ENCODE measurements at regions not wholly inside any gene's neighbourhood (a gene's known extent, or its start where the extent isn't known, plus 50 kb on each side); places are given as distances from the start of the nearest gene placed in this dataset.

DNA sequence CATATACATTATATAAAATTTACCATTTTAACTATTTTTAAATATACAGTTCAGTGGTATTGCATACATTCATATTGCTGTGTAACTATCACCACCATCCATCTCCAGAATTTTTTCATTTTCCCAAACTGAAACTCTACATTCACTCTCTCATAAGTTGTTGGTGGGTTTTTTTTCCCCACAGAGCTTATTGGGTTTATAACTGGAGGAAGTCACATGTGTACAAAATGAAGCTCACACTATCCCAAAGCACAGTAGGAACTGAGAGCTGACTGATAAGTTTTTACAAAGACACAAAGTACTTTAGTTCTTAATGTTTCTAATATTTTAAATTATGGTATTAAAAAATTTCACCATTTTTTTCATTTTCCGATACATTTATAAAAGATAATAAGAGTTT is 78.8 kb upstream of the TNFAIP3 start:
- DNase-seq (ENCODE audit: low read depth) = no peak
- H3K4me3 ChIP-seq (ENCODE audit: low read depth, low read length) = no peak overlapping the region
- TF ChIP-seq, protein P1, sequence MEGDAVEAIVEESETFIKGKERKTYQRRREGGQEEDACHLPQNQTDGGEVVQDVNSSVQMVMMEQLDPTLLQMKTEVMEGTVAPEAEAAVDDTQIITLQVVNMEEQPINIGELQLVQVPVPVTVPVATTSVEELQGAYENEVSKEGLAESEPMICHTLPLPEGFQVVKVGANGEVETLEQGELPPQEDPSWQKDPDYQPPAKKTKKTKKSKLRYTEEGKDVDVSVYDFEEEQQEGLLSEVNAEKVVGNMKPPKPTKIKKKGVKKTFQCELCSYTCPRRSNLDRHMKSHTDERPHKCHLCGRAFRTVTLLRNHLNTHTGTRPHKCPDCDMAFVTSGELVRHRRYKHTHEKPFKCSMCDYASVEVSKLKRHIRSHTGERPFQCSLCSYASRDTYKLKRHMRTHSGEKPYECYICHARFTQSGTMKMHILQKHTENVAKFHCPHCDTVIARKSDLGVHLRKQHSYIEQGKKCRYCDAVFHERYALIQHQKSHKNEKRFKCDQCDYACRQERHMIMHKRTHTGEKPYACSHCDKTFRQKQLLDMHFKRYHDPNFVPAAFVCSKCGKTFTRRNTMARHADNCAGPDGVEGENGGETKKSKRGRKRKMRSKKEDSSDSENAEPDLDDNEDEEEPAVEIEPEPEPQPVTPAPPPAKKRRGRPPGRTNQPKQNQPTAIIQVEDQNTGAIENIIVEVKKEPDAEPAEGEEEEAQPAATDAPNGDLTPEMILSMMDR (IDR thresholded peaks at IDR 0.05; ENCODE audit: insufficient read depth, low read depth, low read length) = no peak

DNA sequence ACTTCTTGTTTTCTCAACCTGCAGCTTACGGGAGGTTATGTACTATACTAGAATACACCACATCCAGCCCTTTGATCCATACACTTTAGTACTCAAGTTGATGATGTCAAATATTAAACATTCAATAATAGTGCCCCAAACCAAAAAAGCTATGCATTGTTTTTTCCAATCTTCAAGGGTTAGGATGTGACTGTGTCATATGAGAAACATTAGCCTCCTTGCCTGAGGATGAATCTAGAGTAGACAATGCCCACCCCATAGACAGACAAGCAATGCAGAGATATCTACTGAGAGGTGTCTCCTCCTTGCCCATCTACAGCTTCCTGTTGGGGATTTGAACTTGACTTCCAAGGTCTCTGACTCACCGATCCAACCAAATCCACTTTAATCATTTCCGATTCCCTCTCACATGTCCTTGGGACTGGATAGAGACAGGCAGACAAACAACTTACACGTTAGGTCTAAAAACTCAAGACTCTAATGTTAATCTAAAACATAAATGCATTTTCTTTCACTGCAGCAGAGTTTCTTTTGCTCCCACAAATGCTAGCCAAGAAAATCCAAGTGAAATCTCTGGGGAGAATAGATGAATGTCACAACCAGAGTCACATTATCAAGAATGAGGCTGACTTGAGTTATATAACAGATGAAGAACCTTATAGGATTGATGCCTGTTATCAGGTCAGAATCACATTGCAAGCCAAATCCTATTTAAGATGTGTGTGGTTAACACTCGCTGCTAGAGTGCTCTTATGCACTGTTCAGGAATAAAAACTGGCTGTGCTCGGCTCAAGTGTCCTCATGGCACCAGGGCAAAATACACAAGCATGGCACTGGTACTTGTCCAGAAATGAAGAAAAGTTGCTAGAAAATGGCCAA is 75.5 kb upstream of the TNFAIP3 start:
- no peak for DNase-seq (ENCODE audit: low read depth)
- TF ChIP-seq, protein P1 (IDR thresholded peaks at IDR 0.05; ENCODE audit: insufficient read depth, low read depth, low read length) = no peak
- H3K4me3 ChIP-seq (ENCODE audit: low read depth, low read length) = no peak overlapping the region

DNA sequence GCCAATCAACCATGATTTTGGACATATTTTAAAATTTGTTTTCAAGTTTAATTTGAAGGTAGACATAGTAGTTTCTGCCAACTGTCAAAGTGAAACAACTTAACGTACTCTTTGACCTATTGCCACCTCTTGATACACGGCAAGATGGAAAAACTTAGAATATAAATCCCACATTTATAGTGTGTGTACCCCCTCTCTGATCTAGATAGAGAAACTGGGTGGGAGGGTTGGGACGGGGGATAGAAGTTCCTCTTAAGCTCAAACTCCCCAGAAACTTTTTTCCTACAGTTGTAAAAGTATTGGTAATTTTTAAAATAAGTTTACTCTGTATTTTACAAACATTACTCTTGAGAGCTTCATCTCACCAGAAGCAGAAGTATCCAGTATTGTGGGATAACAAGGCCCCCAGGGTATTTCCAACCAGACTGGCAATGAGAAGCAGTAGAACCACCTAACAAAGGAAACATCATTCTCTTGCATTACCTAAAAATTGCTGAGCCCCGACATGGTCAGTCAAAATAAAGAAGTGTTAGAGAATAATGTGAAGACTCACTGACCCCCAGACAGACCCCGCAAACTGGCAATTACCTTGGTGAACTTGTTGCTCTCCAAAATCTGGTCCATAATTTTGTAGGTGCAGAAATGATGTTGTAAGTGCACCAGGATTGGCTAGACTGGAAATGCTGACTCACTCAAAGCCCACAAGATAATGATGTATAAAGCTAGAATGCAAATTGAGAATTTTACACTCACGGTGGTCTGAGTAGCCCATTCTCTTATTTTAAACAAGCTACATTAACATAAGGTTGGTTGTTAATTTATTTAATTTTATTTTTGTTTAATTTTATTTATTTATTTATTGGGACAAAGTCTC is 74.7 kb upstream of the TNFAIP3 start:
- DNase-seq (ENCODE audit: low read depth) = no peak
- no peak overlapping the region for H3K4me3 ChIP-seq (ENCODE audit: low read depth, low read length)
- TF ChIP-seq, protein P1 (IDR thresholded peaks at IDR 0.05; ENCODE audit: insufficient read depth, low read depth, low read length) = no peak

DNA sequence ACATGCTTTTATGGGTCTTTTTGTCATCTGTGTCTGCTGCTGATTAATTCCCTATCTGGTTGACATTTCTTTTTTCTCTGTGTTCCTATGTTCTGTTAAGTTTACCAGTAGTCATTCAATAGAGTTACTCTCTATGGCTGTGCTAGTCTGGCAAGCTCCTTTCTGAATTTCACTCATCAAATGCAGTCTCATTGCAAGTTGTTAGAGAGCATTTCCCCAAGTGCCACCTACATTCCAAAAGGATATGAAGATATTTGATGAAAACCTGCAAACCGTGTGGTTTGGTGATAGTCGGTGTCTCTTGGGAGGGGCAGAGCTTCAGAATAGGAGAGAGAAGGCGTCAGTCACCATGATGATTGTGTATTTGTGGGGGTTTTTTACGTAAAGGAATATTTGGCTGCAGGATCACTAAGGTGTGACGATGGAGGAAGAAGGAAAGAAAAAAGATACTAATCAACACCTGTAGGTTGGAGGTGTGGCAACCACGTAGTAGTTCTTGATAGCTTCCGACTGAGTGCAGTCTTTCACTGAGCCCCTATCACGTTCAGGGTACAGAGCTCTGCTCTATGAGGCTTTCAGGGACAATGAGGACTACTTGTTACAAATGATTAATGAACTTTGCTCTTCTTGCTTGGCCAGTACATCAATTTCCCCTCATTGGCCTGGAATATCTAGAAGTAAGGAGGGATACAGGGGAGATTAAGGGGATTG is 73.1 kb upstream of the TNFAIP3 start:
- H3K4me3 ChIP-seq (ENCODE audit: low read depth, low read length) = no peak overlapping the region
- TF ChIP-seq, protein P1 (IDR thresholded peaks at IDR 0.05; ENCODE audit: insufficient read depth, low read depth, low read length) = no peak
- DNase-seq (ENCODE audit: low read depth) = no peak

DNA sequence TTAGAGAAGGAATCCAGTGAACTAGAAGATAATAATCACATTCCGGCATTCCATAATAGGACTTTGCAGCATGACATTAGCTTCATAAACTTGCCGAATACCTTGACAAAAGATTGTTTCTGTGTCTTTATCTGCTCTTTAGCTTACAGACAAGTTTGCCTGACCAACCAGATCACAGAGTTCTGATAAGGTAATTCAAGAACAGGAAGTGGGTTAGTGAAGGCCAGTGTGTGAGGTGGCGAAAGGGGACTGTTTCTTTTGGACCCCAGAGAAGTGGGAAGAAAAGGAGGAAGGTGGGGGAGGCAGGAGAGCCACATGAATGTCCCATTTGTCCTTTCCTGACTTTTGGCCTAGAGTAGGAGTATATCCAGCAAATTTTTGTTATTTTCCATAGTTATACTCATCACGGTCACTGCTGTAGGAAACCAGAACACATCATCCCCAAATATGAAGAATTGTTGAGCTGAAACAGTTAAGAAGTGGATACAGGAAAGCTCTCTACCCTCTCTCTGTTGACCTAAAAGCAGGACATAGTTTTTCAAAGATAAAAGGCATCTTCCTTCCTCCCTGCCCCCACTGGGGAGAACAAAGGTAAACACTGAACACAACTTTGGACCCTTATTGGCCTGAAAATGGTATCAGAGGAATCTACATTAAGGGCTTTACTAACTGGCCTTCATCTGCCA is 72.4 kb upstream of the TNFAIP3 start:
- no peak for DNase-seq (ENCODE audit: low read depth)
- no peak overlapping the region for H3K4me3 ChIP-seq (ENCODE audit: low read depth, low read length)
- TF ChIP-seq, protein P1 (IDR thresholded peaks at IDR 0.05; ENCODE audit: insufficient read depth, low read depth, low read length) = no peak

DNA sequence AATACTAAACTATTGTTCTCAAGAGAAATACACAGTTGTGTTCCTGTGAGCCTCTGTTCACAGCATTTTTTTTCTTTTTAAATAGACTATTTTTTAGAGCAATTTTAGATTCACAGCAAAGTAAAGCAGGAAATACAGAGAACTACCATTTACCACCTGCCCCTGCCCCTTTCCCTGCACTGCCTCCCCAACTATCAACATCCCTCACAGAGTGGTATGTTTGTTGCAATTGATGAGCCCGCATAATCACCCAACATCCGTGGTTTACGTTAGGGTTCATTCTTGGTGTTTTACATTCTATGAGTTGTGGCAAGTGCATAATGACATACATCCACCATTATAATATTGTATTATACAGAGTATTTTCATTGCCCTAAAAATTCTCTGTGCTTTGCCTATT is 71.6 kb upstream of the TNFAIP3 start:
- no peak overlapping the region for H3K4me3 ChIP-seq (ENCODE audit: low read depth, low read length)
- TF ChIP-seq, protein P1 (IDR thresholded peaks at IDR 0.05; ENCODE audit: insufficient read depth, low read depth, low read length) = no peak

More for the DNA sequence above, 71.6 kb upstream of the TNFAIP3 start:
- no peak for DNase-seq (ENCODE audit: low read depth)
